ENCODE measurements at regions not wholly inside any gene's neighbourhood (a gene's known extent, or its start where the extent isn't known, plus 50 kb on each side); places are given as distances from the start of the nearest gene placed in this dataset.
"Not testable (repeated sequence)": the region's sequence is repeated elsewhere in the genome, so short reads cannot be mapped to it uniquely, and the experiment has no call there.

DNA sequence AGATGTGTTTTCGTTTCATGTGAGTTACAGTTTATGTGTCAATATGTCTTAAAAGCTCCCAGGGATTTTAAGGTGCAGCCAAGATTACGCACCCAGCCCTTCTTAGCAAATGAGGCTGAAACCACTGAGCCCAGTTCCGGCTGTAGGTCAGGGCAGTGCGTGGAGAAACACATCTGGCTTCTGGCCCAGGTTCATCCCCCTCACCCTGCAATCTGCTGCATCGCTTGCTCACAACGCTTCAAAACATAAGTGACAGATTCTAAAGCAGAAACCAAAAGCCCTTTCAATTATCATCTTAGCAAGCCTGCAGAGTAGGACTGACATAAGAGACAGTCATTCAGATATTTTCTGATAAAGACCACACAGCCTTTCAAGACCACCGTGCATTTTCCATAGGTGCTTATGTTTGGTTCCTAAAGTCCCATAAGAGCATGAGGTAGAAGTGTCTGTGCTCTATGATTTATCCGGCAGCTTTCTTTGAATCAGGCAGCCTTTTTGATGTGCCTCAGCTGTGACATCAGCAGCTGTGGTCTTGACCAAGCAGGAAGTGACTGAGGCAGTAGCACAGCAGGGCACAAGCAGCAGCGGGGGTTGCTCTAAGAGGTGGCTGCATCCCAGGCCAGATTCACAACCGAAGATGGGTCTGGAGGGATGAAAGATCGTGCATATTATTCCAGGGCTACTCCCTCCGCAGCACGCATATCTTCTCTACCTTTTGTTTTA, 72.1 kb upstream of the LYZL2 start:
- peak; percentile 43 for DNase-seq (ENCODE audit: low spot score)
- TF ChIP-seq, protein P1, sequence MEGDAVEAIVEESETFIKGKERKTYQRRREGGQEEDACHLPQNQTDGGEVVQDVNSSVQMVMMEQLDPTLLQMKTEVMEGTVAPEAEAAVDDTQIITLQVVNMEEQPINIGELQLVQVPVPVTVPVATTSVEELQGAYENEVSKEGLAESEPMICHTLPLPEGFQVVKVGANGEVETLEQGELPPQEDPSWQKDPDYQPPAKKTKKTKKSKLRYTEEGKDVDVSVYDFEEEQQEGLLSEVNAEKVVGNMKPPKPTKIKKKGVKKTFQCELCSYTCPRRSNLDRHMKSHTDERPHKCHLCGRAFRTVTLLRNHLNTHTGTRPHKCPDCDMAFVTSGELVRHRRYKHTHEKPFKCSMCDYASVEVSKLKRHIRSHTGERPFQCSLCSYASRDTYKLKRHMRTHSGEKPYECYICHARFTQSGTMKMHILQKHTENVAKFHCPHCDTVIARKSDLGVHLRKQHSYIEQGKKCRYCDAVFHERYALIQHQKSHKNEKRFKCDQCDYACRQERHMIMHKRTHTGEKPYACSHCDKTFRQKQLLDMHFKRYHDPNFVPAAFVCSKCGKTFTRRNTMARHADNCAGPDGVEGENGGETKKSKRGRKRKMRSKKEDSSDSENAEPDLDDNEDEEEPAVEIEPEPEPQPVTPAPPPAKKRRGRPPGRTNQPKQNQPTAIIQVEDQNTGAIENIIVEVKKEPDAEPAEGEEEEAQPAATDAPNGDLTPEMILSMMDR (IDR thresholded peaks at IDR 0.05; ENCODE audit: extremely low read depth, missing control alignments) = no peak

DNA sequence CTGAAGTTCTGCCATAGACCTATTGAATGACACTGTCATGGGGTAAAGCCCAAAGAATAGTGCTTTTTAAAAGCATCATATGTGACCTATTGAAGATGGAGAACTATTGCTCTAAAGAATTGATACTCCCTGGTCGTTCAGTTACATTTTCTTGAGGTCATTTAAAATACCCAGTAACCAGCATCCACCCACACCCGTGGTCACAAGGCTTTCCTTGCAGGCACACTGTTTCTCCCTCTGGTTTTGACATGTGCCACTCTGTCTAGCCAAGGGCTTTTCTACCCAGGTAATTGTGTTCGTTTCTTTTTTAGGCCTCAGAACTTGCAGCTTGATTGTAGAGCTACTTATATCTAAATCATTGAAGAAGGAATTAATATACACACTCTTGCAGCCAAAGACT, 68.3 kb upstream of the LYZL2 start:
- TF ChIP-seq, protein P1 (IDR thresholded peaks at IDR 0.05; ENCODE audit: extremely low read depth, missing control alignments) = no peak
- no peak for DNase-seq (ENCODE audit: low spot score)

DNA sequence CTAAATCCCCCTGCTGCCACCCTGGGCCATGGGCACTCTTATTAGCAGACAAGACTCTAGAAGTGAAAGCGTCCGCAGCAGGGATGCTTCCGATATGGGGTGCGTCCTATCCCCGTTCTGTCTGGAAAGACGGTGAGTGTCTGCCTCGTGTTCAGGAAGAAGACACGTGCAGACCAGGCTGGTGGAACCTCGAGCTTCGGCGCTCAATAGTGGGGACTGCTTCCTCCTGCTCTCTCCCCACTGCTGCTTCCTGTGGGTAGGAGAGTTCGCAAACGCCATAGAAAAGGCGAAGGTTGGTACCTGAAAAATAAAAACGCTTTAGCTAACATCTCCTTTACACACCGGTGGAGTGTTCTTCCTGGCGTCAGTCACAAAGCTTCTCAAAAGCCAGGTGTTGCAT, 67.7 kb upstream of the LYZL2 start:
- not testable (repeated sequence) for DNase-seq (ENCODE audit: low spot score)

DNA sequence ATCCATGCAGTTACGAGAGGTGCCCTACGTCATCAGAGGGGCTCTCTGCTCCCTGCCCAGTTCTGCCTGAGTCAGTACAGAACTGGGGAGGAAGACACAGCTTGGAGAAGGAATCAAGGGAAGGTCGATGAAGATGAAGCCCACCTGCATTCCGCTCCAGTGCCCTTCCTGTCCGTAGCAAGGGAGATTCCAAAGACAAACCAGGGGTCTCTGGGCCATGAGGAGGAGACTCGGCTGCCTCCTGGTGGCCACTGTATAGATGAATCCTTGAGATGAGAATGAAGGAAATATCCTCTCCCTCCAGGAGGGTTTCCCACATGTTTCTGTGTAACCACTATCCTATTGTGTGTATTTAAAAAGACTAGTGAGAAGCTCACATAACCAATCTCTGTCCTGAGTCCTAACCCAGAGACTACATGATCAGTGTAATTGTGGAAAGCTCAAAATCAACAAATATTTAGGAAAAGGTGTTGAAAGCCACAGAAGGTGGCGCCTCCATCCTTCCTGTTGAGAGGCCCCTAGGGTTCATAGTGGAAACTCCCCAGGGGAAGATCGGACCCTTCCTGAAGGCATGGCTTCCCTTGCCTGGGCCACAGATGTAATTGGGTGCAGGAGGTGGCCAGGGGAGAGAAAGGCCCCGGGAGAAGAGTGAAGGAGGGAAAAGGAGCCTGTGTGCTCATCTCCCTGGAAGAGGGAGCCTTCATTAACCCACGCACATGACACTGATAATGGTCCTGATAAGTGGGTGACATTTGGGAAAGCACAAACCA, 67.0 kb upstream of the LYZL2 start:
- DNase-seq (ENCODE audit: low spot score) = not testable (repeated sequence)

DNA sequence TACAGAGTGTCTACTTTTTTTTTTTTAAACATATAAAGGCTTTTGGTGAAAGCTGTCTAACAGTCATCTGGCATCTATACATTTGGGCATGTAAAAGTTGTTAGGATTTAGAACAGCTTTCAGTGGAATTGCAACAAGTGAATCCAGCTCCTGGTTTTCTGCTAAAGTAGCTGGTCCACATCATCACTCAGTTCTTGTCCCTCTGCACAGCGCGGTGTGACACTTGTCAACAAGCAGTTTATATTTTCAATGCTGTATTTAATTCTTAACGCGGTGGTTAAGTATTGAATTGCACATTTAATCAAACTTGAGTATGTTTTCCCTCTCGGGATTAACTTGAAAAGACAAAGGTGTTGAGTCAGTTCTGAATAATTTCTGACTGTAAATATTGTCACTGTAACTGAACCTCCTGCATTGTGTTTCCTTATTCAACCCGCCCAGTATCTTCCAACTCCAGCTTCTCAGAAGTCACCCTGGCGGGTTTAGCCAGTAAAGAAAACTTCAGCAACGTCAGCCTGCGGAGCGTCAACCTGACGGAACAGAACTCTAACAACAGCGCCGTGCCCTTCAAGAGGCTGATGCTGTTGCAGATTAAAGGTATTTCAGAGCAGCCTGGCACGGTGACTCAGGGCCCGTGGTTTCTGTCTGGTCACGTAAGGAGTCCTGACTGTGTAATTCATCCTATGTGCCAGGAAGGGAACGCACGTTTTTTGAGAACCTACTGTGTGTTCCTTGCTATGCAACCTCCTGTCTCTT, 66.1 kb upstream of the LYZL2 start:
- DNase-seq (ENCODE audit: low spot score) = not testable (repeated sequence)

DNA sequence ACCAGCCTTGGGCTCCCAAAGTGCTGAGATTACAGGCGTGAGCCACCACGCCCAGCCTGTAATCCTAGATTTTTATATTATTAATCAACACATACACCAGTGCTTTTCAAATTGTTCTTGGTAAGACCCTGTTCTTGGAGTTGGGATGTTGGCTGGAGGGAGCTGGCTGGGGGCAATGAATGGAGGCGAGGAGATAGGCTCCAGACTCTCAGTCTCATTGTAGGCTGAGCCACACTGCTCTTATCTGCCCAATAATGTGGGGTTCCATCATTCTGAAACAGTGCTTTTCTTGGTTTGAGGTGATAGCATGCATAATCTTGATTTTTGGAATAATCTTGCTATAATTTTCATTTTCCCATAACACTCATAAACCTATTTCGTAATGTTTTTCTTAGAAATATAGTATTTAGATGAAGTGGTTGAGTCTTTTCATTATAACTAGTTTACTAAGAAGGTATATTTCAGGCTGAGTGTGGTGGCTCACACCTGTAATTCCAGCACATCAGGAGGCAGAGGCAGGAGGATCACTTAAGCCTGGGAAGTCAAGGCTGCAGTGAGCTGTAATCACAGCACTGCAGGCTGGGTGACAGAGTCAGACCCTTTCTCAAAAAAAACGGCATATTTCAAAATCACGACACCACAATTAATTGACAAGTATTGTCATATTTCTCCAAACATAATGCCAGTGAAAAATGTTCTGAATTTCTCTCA, 65.1 kb upstream of the LYZL2 start:
- no peak for DNase-seq (ENCODE audit: low spot score)
- TF ChIP-seq, protein P1 (IDR thresholded peaks at IDR 0.05; ENCODE audit: extremely low read depth, missing control alignments) = no peak

DNA sequence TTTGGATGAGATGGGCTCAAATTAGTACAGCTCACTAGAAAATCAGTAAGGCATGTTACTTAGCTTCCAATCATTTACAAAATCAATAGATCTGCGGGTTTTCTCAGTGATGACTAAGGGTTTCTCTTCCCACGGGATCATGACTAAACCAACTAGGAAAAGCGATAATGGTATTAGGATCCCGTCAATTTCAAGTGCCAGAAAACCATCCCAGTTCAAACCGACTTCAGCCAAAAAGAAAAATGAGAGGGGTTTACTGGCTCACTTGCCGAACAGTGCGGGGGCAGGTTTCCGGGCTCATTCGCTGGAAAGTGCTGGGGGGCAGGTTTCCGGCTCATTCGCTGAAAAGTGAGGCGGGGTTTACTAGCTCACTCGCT, 62.1 kb upstream of the LYZL2 start:
- TF ChIP-seq, protein P1 (IDR thresholded peaks at IDR 0.05; ENCODE audit: extremely low read depth, missing control alignments) = no peak
- DNase-seq (ENCODE audit: low spot score) = no peak

DNA sequence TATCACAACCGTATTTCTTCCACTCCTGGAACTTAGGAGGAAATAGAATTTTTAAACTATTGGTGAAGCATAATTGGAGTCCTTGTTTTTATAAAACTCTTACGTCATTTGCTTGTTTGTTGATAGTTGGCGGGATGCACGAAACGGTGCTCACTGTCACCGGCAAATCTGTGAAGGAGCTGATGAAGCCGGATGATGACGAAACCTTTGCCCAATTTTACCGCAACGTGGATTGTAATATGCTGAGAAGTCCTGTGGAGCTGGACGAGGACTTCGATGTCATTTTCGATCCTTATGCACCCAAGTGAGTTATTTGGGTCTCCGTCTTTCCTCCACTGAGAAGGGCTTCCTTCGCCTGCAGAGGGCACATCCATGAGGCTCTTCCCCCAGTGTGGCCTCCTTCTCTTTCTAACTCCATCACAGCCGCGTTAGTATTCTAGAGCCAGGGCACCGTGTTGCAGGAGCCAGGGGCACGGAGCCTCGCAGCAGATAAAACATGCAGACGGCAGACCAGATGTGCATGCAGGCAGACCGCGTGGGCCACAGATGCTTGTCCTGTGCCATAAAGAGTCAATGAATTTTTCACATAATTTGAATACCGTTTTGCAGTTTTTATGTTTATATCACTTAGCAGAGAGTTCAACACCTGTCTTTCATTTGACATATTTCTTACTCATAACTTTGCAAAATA, 61.5 kb upstream of the LYZL2 start:
- DNase-seq (ENCODE audit: low spot score) = not testable (repeated sequence)

DNA sequence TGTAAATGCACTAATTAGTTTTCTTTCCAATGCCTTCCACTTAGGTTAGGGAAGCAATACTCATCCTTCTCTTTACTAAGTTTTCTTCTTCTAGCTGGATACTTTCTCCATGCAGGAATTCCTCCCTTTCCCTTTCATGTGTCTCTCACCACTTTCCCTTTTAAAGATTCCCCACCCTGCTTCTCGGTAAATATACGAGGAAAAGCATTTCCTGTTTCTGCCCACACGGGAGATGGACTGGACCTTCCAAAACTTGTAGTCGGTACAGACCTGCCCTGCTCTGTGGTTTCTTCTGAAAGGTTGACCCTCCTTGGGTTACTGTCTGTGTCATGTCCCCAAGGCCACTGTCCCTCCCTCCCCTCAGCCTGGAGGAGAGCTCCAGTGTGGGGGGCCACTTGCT, 58.9 kb upstream of the LYZL2 start:
- TF ChIP-seq, protein P1 (IDR thresholded peaks at IDR 0.05; ENCODE audit: extremely low read depth, missing control alignments) = no peak
- DNase-seq (ENCODE audit: low spot score) = no peak
